H1 (cell line): ENCODE measurements at regions not wholly inside any gene's neighbourhood (a gene's known extent, or its start where the extent isn't known, plus 50 kb on each side); places are given as distances from the start of the nearest gene placed in this dataset.

Experiments
- BCL11A ChIP-seq, 2 experiments: IDR thresholded peaks; one replicate each; pipeline ENCODE4 v1.6.1; 2011; ENCODE audit warnings: low read depth in 2 of 2, low read length in 2 of 2, mild to moderate bottlenecking in 2 of 2
- BRCA1 ChIP-seq: IDR thresholded peaks from 2 replicates; pipeline ENCODE4 v1.6.1; 2012; ENCODE audit warnings: low read depth, low read length, improper control_type of control experiment
- CHD1 ChIP-seq: IDR thresholded peaks from 2 replicates; pipeline ENCODE4 v1.6.1; 2012; ENCODE audit warnings: low read depth, low read length, improper control_type of control experiment
- EP300 ChIP-seq, 2 experiments: IDR thresholded peaks; 1 replicate in 1 of 2; 2 replicates in 1 of 2; pipeline ENCODE4 v1.6.1; 2011 to 2012; ENCODE audit warnings: low read depth in 2 of 2, low read length in 2 of 2, mild to moderate bottlenecking in 2 of 2, borderline replicate concordance in 1 of 2, inconsistent platforms in 1 of 2, moderate library complexity in 1 of 2
- EZH2 ChIP-seq: fragments of 200-600 bp; sonication (generic); IDR thresholded peaks from 2 replicates; pipeline ENCODE4 v1.7.1; 2012; ENCODE audit warnings: low read depth, mild to moderate bottlenecking, moderate library complexity, low read length, inconsistent platforms; ENCODE audit not compliant: severe bottlenecking
- GABPA ChIP-seq: IDR thresholded peaks from 2 replicates; pipeline ENCODE4 v1.6.1; 2011; ENCODE audit warnings: mild to moderate bottlenecking, low read length, moderate library complexity, borderline replicate concordance; ENCODE audit not compliant: insufficient read depth
- GTF2F1 ChIP-seq: IDR thresholded peaks from 2 replicates; pipeline ENCODE4 v1.6.1; 2012; ENCODE audit warnings: low read depth, low read length, improper control_type of control experiment, borderline replicate concordance
- HDAC2 ChIP-seq, 2 experiments: fragments of 300-600 bp in 1 of 2; sonication (generic) in 1 of 2; IDR thresholded peaks; 2 replicates each; pipeline ENCODE4 v1.6.1; 2011 to 2012; ENCODE audit warnings: low read depth in 2 of 2, low read length in 2 of 2, mild to moderate bottlenecking in 2 of 2, moderate library complexity in 2 of 2, borderline replicate concordance in 1 of 2, inconsistent platforms in 1 of 2
- JUN ChIP-seq: IDR thresholded peaks from 2 replicates; pipeline ENCODE4 v1.6.1; 2011; ENCODE audit warnings: low read depth, mild to moderate bottlenecking, improper control_type of control experiment, low read length
- KDM1A ChIP-seq: fragments of 200-600, 300-600 bp; sonication (generic); IDR thresholded peaks from 2 replicates; pipeline ENCODE4 v1.7.1; 2016; ENCODE audit warnings: mild to moderate bottlenecking, low read length, borderline replicate concordance
- MAFK ChIP-seq: IDR thresholded peaks from 2 replicates; pipeline ENCODE4 v1.6.1; 2012; ENCODE audit warnings: low read depth, mild to moderate bottlenecking, improper control_type of control experiment, low read length
- PHF8 ChIP-seq: fragments of 200-600 bp; sonication (generic); conservative IDR thresholded peaks from 2 replicates; pipeline ENCODE4 v1.7.1; 2012; ENCODE audit warnings: low read depth, mild to moderate bottlenecking, inconsistent platforms, low read length, moderate library complexity
- RFX5 ChIP-seq: IDR thresholded peaks from 2 replicates; pipeline ENCODE4 v1.6.1; 2011; ENCODE audit warnings: low read depth, low read length, improper control_type of control experiment, borderline replicate concordance
- RNF2 ChIP-seq: fragments of 200-900, 300-1000 bp; sonication (generic); IDR thresholded peaks from 2 replicates; pipeline ENCODE4 v1.7.1; 2016; ENCODE audit warnings: borderline replicate concordance, low read depth, mild to moderate bottlenecking, antibody characterized with exemption, low read length; ENCODE audit not compliant: poor library complexity, severe bottlenecking; ENCODE audit errors: missing control alignments
- SAP30 ChIP-seq: fragments of 300-600 bp; sonication (generic); IDR thresholded peaks from 2 replicates; pipeline ENCODE4 v1.7.1; 2012; ENCODE audit warnings: low read length, moderate library complexity, mild to moderate bottlenecking, inconsistent platforms; ENCODE audit not compliant: insufficient read depth, insufficient replicate concordance
- SIX5 ChIP-seq: IDR thresholded peaks from 2 replicates; pipeline ENCODE4 v1.6.1; 2011; ENCODE audit warnings: mild to moderate bottlenecking, low read depth, low read length
- SP4 ChIP-seq: IDR thresholded peaks from 2 replicates; pipeline ENCODE4 v1.6.1; 2012; ENCODE audit warnings: low read length, inconsistent platforms
- SRF ChIP-seq: IDR thresholded peaks from 2 replicates; pipeline ENCODE4 v1.6.1; 2011; ENCODE audit warnings: mild to moderate bottlenecking, low read depth, low read length, moderate library complexity
- TAF7 ChIP-seq: optimal IDR thresholded peaks from 2 replicates; pipeline ENCODE3; 2011; ENCODE audit warnings: low read depth, mild to moderate bottlenecking, inconsistent platforms, low read length, moderate library complexity, borderline replicate concordance
- YY1 ChIP-seq: IDR thresholded peaks from 2 replicates; pipeline ENCODE4 v1.6.1; 2011; ENCODE audit warnings: low read depth, mild to moderate bottlenecking, low read length
- TF ChIP-seq, protein P1 (sequence below): IDR thresholded peaks from 2 replicates; pipeline ENCODE4 v1.6.1; 2012; ENCODE audit warnings: low read length, inconsistent platforms
- TF ChIP-seq, protein P2 (sequence below): IDR thresholded peaks from 2 replicates; pipeline ENCODE4 v1.6.1; 2012; ENCODE audit warnings: inconsistent platforms

DNA sequence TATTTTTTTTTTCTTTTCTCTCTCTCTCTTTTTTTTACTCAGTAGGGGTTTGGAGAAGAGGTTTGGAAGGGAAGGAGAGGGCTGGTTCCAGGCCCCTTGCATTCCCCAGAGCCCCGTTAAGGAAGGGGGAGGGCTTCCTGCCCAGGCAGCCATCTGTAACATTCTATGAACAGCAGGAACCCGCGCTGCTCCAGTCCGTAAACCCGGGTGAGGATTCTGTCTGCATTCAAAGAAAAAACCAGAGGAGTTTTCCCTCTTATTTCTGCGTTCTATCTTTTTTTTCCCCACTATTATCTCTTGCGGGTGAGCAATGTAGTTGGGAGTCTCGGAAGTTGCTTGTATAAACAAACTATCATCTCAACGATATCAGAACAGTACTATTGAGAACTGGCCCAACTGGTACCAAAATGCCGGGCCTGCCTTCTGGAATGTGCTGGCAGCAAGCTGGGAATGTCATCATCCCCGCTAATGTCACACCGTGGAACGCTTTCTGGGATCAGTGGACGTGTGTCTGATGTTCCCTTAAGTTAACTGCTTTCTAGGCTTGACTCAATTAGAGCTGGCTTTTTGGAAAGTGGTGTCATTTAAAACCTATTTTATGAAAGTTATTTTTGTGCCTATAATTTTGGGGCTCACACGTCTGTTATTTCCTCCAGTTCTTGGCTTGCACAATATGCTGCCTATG lies 153.1 kb upstream of the MEOX2 start (continued):
- no peak for TF ChIP-seq CHD1
- TF ChIP-seq, protein P1, sequence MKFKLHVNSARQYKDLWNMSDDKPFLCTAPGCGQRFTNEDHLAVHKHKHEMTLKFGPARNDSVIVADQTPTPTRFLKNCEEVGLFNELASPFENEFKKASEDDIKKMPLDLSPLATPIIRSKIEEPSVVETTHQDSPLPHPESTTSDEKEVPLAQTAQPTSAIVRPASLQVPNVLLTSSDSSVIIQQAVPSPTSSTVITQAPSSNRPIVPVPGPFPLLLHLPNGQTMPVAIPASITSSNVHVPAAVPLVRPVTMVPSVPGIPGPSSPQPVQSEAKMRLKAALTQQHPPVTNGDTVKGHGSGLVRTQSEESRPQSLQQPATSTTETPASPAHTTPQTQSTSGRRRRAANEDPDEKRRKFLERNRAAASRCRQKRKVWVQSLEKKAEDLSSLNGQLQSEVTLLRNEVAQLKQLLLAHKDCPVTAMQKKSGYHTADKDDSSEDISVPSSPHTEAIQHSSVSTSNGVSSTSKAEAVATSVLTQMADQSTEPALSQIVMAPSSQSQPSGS, result no peak
- TF ChIP-seq MAFK, result no peak
- TF ChIP-seq, protein P2, sequence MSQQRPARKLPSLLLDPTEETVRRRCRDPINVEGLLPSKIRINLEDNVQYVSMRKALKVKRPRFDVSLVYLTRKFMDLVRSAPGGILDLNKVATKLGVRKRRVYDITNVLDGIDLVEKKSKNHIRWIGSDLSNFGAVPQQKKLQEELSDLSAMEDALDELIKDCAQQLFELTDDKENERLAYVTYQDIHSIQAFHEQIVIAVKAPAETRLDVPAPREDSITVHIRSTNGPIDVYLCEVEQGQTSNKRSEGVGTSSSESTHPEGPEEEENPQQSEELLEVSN, result no peak
- no peak for TF ChIP-seq HDAC2 (IDR thresholded peaks at IDR 0.05; ENCODE audit: borderline replicate concordance in 1 of 2, low read depth in 2 of 2, low read length in 2 of 2)
- TF ChIP-seq BRCA1, result no peak
- TF ChIP-seq GTF2F1, result no peak
- TF ChIP-seq SIX5, result no peak
- TF ChIP-seq SAP30, result no peak
- TF ChIP-seq EP300 (IDR thresholded peaks at IDR 0.05; ENCODE audit: borderline replicate concordance in 1 of 2, low read depth in 2 of 2, low read length in 2 of 2), result no peak
- TF ChIP-seq PHF8, result no peak
- TF ChIP-seq RNF2, result no peak
- TF ChIP-seq TAF7, result no peak
- TF ChIP-seq JUN, result no peak
- TF ChIP-seq BCL11A (IDR thresholded peaks at IDR 0.05; ENCODE audit: low read depth in 2 of 2, low read length in 2 of 2), result no peak
- TF ChIP-seq RFX5, result no peak
- TF ChIP-seq SP4, result no peak
- TF ChIP-seq KDM1A, result no peak
- TF ChIP-seq YY1, result peak; percentile 57
- no peak for TF ChIP-seq GABPA
- no peak for TF ChIP-seq SRF
- no peak for TF ChIP-seq EZH2
